HFFc6 (cell line): ENCODE measurements at regions not wholly inside any gene's neighbourhood (a gene's known extent, or its start where the extent isn't known, plus 50 kb on each side); places are given as distances from the start of the nearest gene placed in this dataset.

ENCODE experiments used
- DNase-seq: peaks from one replicate; pipeline ENCODE4 v3.0.0-alpha.2; 2018
- H3K27ac Mint-ChIP-seq: 2 replicates; pipeline ENCODE4 v1.8.0; 2020; ENCODE audit warnings: mild to moderate bottlenecking, mixed read lengths
- H3K27me3 Mint-ChIP-seq: 2 replicates; pipeline ENCODE4 v1.8.0; 2021; ENCODE audit warnings: mild to moderate bottlenecking, moderate library complexity, mixed read lengths; ENCODE audit not compliant: insufficient read depth
- H3K36me3 Mint-ChIP-seq: 2 replicates; pipeline ENCODE4 v1.8.0; 2021; ENCODE audit warnings: low read depth, mixed read lengths
- H3K4me1 Mint-ChIP-seq: 2 replicates; pipeline ENCODE4 v1.8.0; 2020; ENCODE audit warnings: low read depth, mixed read lengths
- H3K4me3 Mint-ChIP-seq: 2 replicates; pipeline ENCODE4 v1.8.0; 2020; ENCODE audit warnings: mild to moderate bottlenecking, moderate library complexity, mixed read lengths
- H3K9me3 Mint-ChIP-seq: 2 replicates; pipeline ENCODE4 v1.8.0; 2020; ENCODE audit warnings: mild to moderate bottlenecking, mixed read lengths
- CTCF ChIP-seq: fragments of 200-600 bp; sonication (generic); IDR thresholded peaks from 2 replicates; pipeline ENCODE4 v1.5.0; 2021; ENCODE audit warnings: antibody characterized with exemption, mild to moderate bottlenecking

- no peaks in the 10 kb centered on the region for H3K9me3 Mint-ChIP-seq
- H3K27me3 Mint-ChIP-seq: peaks cover 32% of the 10 kb centered on the region
- H3K27ac Mint-ChIP-seq: no peak overlapping the region
- no peak for TF ChIP-seq CTCF
- no peaks in the 10 kb centered on the region for H3K4me1 Mint-ChIP-seq
- no peak for DNase-seq
- H3K4me3 Mint-ChIP-seq: no peak overlapping the region
- no peaks in the 10 kb centered on the region for H3K36me3 Mint-ChIP-seq
Observed at GRCh38 chr6:149154261-149154821, 163.2 kb upstream of the TAB2 start.

GRCh38 chr6:149157126-149157525 lies 160.4 kb upstream of the TAB2 start:
- H3K4me3 Mint-ChIP-seq: no peak overlapping the region
- no peak overlapping the region for H3K27ac Mint-ChIP-seq
- no peaks in the 10 kb centered on the region for H3K9me3 Mint-ChIP-seq
- H3K4me1 Mint-ChIP-seq: no peaks in the 10 kb centered on the region
- DNase-seq: no peak
- no peak for TF ChIP-seq CTCF
- peaks cover 26% of the 10 kb centered on the region for H3K27me3 Mint-ChIP-seq
- no peaks in the 10 kb centered on the region for H3K36me3 Mint-ChIP-seq

- no peaks in the 10 kb centered on the region for H3K36me3 Mint-ChIP-seq
- H3K27ac Mint-ChIP-seq: no peak overlapping the region
- H3K27me3 Mint-ChIP-seq: peaks cover 23% of the 10 kb centered on the region
- TF ChIP-seq CTCF: no peak
- DNase-seq: no peak
- no peaks in the 10 kb centered on the region for H3K9me3 Mint-ChIP-seq
- no peak overlapping the region for H3K4me3 Mint-ChIP-seq
- no peaks in the 10 kb centered on the region for H3K4me1 Mint-ChIP-seq
Observed at GRCh38 chr6:149158076-149158475, 159.4 kb upstream of the TAB2 start.

- Mint-ChIP-seq H3K36me3 (no peaks in the 10 kb centered on the region), H3K27ac (no peak overlapping the region), H3K9me3 (no peaks in the 10 kb centered on the region), H3K27me3 (peaks cover 16% of the 10 kb centered on the region), H3K4me3 (no peak overlapping the region), H3K4me1 (peaks cover 5% of the 10 kb centered on the region; the same call in 1 of the 2 replicates)
- TF ChIP-seq CTCF: no peak
- DNase-seq: no peak
Observed at GRCh38 chr6:149160943-149161342, 156.6 kb upstream of the TAB2 start.

- Mint-ChIP-seq H3K4me1 (peaks cover 5% of the 10 kb centered on the region; the same call in 1 of the 2 replicates), H3K27me3 (peaks cover 15% of the 10 kb centered on the region), H3K9me3 (no peaks in the 10 kb centered on the region), H3K27ac (no peak overlapping the region), H3K4me3 (no peak overlapping the region), H3K36me3 (no peaks in the 10 kb centered on the region)
- no peak for DNase-seq
- no peak for TF ChIP-seq CTCF
Observed at GRCh38 chr6:149162924-149163323, 154.6 kb upstream of the TAB2 start.
